ENCODE measurements at regions not wholly inside any gene's neighbourhood (a gene's known extent, or its start where the extent isn't known, plus 50 kb on each side); places are given as distances from the start of the nearest gene placed in this dataset.

DNA sequence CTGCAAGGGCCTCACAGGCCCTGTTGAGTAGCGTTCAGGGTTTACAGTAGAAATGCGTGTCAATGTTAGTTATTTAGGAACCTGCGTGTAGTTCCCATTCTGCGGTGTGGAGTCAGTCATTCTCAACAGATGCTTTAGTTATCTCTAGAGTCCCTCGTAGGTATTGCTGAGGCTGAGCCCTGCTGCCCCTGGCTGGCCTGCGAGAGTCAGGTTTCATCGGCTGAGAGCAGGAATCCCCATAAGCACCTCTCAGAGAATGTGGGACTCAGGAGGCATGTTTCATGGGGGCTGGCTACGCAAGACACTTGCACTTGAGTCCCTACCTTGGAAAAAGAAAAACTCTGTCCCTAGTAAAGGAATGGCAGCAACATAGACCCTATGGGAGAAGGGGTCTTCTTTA lies 347.5 kb upstream of the ASIC2 start:
- no peak for DNase-seq (ENCODE audit: low read depth)

DNA sequence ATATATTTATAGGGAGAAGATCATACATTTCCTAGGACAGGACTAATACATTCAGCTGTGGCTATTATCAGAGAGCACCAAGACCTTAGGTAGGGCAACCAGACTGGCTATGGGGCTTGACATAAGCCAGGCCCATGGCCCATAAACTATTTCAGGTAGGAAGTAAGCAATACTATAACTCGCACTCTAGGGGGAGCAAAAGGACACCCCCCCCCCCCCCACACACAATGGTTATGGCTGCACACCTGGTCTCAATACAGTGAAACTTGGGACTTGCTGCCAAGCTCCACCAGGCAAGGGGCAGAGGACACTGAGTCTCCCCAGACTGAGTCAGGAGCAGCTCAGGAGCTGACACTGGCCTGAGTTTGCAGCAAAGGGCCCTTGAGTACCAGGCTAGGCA lies 348.9 kb upstream of the ASIC2 start:
- DNase-seq (ENCODE audit: low read depth), result no peak

DNA sequence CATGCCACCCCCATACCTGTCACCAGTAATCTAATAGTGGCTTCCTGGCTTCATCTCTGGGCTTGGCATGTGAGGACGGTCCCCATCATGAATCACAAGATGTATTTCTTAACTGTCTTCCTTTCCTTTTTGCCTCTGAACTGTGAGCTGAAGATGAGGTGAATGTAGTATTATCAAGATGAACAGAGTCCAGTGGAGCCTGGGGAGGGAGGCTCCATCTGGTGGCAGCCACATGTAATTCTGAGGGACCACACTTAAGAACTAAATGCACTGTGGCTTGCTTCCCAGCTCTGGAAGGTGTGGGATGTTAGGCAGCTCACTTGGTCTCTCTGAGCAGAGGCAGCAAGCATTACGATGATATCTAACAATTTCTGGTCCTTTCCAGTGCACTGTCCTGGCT lies 354.9 kb upstream of the ASIC2 start:
- DNase-seq (ENCODE audit: low read depth), result no peak

DNA sequence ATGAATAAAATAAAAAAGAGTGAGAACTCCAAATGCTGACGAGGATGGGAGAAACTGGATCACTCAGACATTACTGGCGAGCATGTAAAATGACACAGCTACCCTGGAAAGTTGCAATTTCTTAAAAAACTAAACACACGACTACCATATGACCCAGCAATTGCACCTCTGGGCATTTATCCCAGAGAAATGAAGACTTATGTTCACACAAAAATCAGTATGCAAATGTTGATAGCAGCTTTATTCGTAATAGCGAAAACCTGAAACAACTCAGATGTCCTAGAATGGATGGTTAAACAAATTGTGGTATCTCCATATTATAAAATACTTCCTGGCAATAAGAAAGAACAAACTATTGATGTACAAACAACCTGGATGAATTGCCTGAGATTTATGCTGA lies 357.2 kb upstream of the ASIC2 start:
- no peak for DNase-seq (ENCODE audit: low read depth)

DNA sequence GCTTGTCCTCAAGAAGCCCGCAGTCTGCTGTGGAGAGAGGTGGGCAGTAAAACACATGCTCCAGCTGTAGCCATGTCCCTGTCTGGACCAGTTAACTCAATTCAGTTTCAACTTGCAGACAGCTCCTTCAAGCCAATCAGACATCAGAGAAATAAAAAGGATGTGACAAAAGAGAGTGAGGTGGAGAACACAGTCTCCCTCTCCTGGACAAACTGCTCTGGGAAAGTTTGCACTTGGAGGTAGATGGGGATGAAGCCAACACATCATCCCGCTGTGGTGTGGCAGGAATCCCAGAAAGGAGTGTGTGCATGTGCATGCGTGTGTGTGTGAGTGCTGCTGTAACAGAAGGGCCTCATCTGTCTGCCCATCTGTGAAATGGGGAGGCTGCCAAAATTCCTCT lies 358.6 kb upstream of the ASIC2 start:
- no peak for DNase-seq (ENCODE audit: low read depth)

DNA sequence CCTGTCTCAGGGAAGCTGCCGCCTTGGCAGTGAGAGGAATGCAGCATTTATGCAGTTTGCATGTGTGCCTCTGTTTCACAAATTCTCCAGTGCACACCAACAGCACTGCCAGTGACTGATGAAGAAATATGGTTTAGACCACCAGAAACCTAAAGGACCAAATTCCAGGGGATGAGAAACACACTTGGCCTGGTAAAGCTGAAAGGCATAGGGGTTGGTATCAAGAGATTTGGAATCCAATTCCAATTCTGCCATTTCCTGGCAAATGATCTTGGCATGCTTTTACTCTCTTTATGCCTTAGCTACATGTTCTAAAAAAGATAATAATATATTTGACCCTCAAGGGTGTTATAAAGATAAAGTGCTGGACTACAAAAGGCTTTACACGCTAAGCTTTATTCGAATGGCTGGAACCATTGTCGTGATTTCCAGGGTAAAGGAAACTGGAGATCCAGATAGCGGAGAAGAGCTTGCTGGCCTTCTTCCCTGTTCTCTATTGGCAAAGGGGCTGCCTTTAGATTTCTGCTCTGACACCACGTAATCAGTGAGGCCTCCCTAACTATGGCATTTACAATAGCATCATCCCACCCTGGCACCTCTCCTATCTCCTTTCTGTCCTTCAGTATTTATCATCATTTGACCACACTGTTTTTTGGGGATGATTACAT lies 359.8 kb upstream of the ASIC2 start:
- DNase-seq (ENCODE audit: low read depth), result no peak

DNA sequence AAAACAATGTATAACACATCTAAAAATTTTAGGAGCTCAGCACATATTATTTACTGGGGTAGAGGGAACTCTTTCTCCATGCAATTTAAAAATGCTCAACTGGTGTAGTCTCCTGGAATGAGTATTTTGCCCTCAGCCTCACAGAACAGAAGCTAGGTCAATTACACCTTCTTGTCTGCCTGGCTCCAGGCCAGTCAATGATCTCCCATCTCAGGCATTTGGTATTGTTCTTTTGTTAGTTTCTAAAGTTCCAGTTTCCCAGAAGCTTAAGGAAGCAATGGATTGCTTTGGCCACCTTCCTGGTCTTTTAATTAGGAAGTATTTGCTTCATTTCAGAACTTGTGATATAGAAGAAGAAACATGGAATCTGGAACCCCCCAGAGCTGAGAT lies 360.3 kb upstream of the ASIC2 start:
- DNase-seq (ENCODE audit: low read depth), result no peak

DNA sequence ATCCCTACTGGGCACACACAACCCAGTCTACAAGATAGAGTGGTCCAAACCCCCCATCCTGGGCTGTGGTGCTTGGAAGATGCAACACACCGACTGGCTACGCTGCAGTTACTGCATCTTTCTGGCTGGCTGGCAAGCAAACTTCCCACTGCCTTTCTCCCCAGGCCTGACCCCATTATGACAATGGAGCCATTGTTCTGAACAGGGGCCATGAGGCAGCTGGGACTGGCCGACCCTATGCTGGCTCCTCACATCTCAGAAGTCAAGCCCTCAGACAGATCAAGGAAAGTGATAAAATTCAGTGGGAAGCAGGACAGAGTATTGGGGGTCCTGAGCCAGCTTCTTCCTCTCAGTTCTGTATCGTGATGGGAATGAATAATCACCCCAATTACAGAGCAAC lies 364.1 kb upstream of the ASIC2 start:
- no peak for DNase-seq (ENCODE audit: low read depth)

DNA sequence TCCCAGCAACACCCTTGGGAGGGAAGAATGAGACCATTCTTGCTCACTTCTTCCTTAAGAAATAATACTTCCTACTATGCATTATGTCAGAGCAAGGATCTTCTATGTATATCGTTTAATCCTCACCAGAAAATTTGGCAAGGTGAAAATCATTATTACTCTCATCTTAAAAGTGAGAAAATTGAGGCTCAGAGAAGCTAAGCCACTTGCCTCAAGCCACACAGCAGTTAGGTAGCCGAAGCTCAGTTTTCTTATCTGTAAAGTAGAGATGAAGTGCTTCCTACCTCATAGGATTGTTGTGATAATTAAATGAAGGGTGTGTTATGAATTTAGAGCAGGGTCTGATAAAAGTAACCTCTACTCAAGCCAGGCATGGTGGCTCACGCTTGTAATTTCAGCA lies 368.9 kb upstream of the ASIC2 start:
- no peak for DNase-seq (ENCODE audit: low read depth)

DNA sequence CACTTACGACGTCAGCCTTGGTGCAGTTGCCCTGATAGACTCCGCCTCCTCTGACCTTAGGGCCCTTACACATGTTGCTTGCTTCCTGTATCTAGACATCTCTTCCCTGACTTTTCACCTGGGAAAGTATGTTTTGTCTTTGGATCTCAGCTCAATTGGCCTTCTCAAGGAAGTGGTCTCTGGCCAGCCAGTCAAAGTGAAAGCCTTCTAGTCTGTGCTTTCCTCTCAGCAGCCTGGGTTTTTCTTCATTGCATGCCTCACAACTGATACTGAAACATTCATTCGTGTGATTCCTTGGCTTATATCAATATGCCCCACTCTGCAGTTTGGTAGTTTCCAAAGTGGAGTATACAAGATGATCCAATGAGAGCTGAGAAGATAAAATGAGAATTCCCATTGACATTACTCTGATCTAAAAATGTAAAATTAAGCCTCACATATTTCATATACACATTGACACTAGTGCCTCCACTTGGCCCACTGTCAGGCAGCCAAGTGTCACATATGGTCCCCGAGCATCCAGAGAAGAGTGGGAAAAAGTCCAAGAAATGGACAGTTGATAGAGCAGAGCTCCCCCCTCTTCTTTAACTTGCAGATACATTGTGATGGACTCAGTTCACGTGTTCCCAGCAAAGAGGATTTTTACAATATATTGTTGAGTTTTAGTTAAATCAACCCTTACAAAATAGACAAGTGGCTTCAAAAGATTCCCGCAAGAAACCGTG lies 371.2 kb upstream of the ASIC2 start:
- DNase-seq (ENCODE audit: low read depth), result no peak

DNA sequence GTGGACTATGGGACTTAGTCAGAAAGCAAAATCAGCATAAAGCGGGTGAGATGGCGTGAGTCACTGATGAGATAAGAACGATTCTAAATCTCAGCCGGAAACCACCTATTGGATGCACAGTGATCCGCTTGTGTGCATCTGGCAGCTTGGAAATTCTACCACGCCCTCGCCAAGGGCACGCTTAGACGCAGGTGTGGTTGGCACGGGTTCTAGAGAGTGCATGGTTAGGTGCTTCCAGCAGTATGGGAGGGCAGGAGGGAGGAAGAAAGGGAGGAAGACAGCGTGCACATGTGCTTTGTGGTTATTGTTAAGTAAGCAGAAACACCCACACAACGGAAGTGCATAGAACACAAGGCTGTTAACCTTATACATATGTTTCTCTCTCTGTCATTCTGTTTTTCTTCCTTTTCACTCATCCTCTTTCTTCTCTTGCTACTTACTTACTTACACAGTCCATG lies 374.0 kb upstream of the ASIC2 start:
- DNase-seq (ENCODE audit: low read depth), result peak; percentile 28

DNA sequence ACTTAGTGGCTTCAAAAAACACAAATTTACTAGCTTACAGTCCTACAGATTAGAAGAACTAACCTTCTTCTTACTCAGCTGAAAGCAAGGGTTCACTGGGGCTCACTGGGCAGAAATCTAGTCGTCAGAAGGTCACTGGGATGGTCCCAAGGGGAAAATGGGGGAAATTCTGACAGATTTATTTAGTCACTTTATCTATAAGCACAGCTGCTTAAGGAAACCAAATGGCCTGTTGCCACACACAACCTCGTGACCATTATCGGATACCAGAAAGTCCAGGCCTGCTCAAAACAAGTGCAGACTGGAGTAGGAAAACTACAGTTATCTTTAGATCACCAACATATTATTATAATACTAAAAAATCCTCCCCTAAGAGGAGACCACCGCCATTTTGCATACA lies 374.6 kb upstream of the ASIC2 start:
- no peak for DNase-seq (ENCODE audit: low read depth)

DNA sequence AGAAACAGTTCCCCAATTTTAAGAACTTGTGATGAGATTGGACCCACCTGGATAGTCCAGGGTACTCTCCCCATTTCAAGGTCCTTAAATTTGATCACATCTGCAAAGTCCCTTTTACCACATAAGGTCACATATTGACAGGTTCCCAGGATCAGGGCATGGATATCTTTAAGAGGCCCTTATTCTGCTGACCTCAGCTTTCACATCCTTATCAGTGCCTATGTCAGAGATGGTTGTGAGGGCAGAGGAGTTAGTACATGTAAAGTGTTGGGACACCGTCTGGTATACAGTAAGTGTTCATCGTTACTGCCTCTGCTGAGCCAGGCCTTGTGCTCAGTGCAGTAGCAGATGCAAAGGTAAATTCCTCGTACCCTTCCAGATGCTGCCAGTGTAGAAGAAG lies 375.4 kb upstream of the ASIC2 start:
- no peak for DNase-seq (ENCODE audit: low read depth)

DNA sequence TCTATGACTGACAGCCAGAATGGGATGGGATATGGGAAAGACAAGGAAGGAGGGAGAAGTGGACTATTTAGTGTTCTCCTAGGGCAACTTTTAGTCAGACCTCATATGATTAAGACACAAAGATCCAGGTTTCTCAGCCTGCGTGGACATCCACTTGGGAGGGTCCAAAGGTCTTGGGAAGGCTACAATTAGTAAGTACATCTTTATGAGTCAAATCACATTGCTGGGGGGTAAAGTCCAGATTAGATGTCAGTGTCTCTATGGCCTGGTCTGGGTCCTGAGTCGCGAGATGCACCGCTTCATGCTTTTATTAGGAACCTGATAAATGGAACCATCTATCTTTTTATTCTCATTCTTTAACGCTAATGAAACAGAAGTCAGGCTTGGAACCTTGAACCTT lies 378.4 kb upstream of the ASIC2 start:
- no peak for DNase-seq (ENCODE audit: low read depth)

DNA sequence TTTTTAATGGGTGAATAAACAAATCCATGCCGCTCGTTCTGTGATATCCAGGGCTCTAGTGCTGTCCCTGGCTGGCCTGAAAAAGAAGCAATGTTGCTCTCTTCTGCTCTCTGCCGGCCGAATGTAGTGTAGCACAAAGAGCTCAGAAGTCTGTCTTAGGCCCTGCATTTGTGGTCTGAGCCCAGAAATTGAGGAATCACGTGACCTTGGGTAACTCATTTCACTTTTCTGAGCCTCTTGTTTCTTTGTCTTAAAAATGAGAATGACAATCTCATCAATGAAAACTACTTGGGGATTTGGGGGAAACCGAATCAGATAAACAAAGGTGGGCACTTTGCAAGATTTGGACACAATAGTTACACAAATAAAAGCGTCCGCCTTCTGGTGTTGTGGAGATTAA lies 381.6 kb upstream of the ASIC2 start:
- DNase-seq (ENCODE audit: low read depth), result peak; percentile 28

DNA sequence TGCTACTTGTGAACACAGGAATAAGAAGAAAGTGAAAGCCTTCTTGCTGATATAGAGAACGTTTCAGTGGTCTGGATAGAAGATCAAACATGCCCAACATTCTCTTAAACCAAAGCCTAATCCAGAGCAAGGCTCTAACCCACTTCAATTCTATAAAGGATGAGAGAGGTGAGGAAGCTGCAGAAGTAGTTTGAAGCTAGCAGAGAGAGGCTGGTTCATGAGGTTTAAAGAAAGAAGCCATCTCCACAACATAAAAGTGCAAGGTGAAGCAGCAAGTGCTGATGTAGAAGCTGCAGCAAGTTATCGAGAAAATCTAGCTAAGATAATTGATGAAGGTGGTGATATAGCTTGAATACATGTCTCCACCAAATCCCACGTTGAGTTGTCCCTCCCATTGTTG lies 383.3 kb upstream of the ASIC2 start:
- no peak for DNase-seq (ENCODE audit: low read depth)

DNA sequence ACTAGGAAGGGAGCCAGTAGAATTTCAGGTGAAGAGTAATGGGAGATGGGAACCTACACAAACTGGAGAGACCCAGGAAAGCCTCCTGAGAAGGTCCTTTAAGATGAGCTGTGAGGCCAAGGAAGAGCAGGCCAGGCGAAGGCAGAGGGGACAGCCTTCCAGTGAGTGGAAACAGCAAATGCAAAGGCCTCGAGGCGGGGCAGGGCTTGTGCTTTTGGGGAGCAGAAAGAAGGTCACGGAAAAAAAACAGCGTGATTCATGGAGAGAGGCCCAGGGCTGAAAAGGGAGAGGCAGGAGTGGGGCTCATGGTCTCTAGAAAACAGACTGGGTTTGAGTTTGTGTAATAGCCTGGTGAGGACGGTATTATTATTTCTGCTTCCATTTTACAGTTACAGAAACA lies 386.5 kb upstream of the ASIC2 start:
- DNase-seq (ENCODE audit: low read depth), result no peak

DNA sequence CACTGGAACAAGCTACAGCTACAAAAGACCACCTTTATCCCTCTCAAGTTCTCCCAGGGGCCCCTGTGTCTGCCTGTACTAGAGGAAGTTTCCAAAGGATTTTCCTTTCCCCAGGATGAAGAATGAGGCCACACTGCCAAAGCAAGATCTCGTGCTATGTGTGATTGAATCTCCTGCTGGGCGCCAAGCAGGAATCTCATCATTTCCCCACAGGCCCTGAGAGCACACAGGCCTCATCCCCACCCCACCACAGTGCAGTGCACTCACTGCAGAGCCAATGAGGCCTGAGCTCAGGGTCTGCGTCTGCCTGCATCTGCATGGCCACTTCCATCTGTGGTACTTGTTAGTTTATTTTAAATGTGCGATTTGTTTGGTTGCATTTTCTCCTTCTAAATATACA lies 387.4 kb upstream of the ASIC2 start:
- no peak for DNase-seq (ENCODE audit: low read depth)

DNA sequence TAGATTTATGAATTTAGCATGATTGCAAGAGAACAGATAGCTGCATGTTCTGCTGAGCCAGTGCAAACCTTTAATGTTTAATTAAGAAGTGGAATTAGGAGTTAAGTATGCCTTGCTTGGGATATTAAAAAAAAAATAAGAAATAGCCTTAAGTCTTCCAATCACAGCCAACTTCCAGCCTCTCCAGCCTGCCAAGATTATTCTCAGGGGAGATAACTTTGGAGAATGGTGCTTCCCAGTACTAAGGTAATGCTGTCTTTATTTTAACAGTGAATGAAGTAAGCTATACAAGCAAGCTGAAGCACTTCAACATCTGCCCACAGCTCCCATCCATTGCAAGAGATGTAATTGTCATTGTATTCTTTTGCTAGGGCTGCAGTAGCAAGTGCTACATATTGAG lies 389.5 kb upstream of the ASIC2 start:
- DNase-seq (ENCODE audit: low read depth), result no peak

DNA sequence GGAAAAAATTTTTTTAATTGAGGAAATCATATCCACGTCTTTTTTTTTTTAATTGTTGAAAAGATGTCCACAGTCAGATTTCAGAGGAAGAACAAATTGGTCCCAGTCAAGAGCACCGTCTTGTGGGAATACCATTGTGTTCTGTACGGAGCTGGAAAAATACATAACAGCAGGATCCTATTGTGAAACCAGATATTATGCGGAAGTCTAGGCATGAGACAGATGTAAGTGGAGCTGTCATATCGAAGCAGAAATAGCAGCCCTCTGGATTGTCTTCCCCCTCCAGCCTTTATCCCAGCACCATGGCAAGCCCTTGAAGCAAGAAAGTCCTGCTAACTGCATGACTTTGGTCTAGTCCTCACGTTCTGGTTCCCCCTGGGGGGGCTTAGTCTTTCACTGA lies 391.6 kb upstream of the ASIC2 start:
- no peak for DNase-seq (ENCODE audit: low read depth)

DNA sequence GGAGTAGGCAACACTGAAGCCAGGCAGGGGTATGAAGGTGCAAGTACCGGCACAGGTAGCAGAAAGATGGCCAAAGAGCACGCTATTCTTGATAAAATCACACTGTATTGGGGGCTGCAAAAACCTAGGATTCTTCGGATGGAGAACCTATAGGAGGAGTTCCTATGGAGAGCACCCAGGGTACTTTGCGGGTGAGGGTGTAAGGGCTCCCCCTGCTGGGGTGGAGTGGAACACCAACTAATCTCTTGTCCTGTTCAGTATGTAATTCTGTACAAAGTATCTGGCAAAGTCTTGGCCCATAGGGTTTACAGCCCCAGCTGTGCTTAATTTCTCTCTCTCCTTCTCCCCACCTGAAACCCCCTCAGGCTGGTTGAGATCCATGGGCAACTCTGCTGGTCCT lies 393.1 kb upstream of the ASIC2 start:
- no peak for DNase-seq (ENCODE audit: low read depth)

DNA sequence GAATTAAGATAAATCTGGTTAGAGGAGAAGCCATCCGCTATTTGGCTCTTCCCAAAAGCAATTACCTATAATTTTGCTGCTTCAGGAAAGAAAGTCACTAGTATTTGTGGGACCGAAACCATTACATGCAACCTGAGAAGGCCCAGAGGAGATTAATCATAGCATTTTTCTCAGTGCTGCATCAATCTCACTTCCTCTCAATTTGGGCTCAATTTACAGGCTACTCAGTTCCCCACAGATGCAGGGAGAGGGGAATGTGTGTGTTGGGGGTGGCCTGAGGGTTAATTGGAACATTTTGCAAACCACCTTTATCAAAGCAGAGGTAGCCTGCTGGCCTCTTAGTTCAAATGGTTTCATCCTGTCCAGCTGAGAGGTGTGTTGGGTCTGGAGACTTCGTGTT lies 394.7 kb upstream of the ASIC2 start:
- DNase-seq (ENCODE audit: low read depth), result no peak

DNA sequence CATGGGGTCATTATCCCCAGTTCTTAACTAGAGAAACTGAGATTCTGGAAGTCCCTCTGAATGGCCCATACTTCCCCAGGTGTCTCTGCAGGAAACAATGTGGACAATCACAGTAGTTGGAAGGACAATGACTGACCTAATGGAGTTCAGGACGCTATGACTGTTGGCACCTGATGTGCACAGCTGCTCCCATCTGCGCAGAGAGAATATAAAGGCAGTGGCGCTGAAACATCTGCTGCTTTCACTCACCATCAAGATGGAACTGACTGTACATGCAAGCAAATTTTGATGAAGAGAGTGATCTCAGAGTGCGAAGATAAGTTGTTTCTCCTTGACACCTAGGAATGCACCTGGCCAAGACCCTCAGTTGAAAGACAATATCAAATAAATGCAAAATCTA lies 395.7 kb upstream of the ASIC2 start:
- no peak for DNase-seq (ENCODE audit: low read depth)

DNA sequence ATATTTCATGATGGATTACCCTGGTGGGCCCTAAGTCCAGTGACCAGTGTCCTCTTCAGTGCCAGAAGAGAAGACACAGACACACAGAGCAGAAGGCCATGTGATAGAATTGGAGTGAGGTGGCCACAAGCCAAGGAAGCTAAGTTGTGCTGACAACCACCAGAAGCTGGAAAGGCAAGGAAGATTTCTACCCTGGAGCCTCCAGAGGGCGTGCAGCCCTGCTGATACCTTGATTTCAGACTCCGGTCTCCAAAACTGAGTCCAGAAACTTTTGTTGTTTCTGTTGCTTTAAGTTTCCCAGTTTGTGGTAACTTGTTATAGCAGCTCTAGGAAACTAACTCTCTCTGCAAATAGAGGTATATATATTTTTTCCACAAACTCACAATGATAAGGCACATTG lies 396.6 kb upstream of the ASIC2 start:
- no peak for DNase-seq (ENCODE audit: low read depth)
